PC-3 (cell line): ENCODE measurements at regions not wholly inside any gene's neighbourhood (a gene's known extent, or its start where the extent isn't known, plus 50 kb on each side); places are given as distances from the start of the nearest gene placed in this dataset.

Experiments
- ATAC-seq: fragments of 200-7000 bp; cut with Tn5 transposase; 2 replicates; pipeline ENCODE4 v1.9.1; 2020; ENCODE audit warnings: mild to moderate bottlenecking, moderate library complexity
- BruUV-seq: library from RNA; stranded (reverse); fragments of 400-500 nt; replicated peaks from 2 replicates; lab custom pipeline; 2021; lab: Mats Ljungman, UMichigan
- CTCF ChIA-PET: fragments of 300-600 bp; sonication (Branson Sonifier 250); formaldehyde crosslinking; loops from one replicate; lab custom pipeline; 2022; ENCODE audit warnings: antibody characterized with exemption; lab: Charles Lee
- POLR2A ChIA-PET: fragments of 300-600 bp; sonication (Branson Sonifier 250); formaldehyde crosslinking; loops from one replicate; lab custom pipeline; 2022; ENCODE audit warnings: antibody characterized with exemption; ENCODE audit not compliant: unreplicated experiment; lab: Charles Lee
- DNase-seq: peaks from one replicate; pipeline ENCODE4 v3.0.0-alpha.2; 2015
- H2AFZ ChIP-seq: fragments of 300-600 bp; sonication (generic); 2 replicates; pipeline ENCODE4 v1.6.0; 2016; ENCODE audit warnings: antibody characterized with exemption, low read length
- H3F3A ChIP-seq: fragments of 300-600 bp; sonication (generic); one replicate; pipeline ENCODE4 v1.6.0; 2017; ENCODE audit warnings: antibody characterized with exemption, low read length, control low read depth, mild to moderate bottlenecking; ENCODE audit not compliant: unreplicated experiment
- H3K27ac ChIP-seq: fragments of 300-600 bp; sonication (generic); 2 replicates; pipeline ENCODE4 v1.5.1; 2016; ENCODE audit warnings: mild to moderate bottlenecking, low read length
- H3K27me3 ChIP-seq: fragments of 300-600 bp; sonication (generic); 2 replicates; pipeline ENCODE4 v1.6.1; 2016; ENCODE audit warnings: low read length, mixed read lengths
- H3K36me3 ChIP-seq: fragments of 300-600 bp; sonication (generic); 2 replicates; pipeline ENCODE4 v1.6.1; 2016; ENCODE audit warnings: low read depth, mixed run types, low read length, mixed read lengths
- H3K4me1 ChIP-seq: fragments of 300-600 bp; sonication (generic); 2 replicates; pipeline ENCODE4 v1.5.1; 2016; ENCODE audit warnings: low read length; ENCODE audit not compliant: insufficient read depth
- H3K4me2 ChIP-seq: fragments of 300-600 bp; sonication (generic); 2 replicates; pipeline ENCODE4 v1.6.0; 2016; ENCODE audit warnings: low read length
- H3K4me3 ChIP-seq: fragments of 300-600 bp; sonication (generic); 2 replicates; pipeline ENCODE4 v1.5.1; 2016; ENCODE audit warnings: mild to moderate bottlenecking, low read length, mixed read lengths
- H3K79me2 ChIP-seq: fragments of 300-600 bp; sonication (generic); 2 replicates; pipeline ENCODE4 v1.6.1; 2017; ENCODE audit warnings: low read length, mixed read lengths
- H3K9ac ChIP-seq: fragments of 300-600 bp; sonication (generic); 2 replicates; pipeline ENCODE4 v1.6.0; 2016; ENCODE audit warnings: mild to moderate bottlenecking, low read length
- H3K9me2 ChIP-seq: fragments of 300-600 bp; sonication (generic); replicated peaks from 2 replicates; pipeline ENCODE4 v1.6.1; 2016; ENCODE audit warnings: mixed run types, low read length, mixed read lengths
- H3K9me3 ChIP-seq: fragments of 300-600 bp; sonication (generic); 2 replicates; pipeline ENCODE4 v1.6.1; 2016; ENCODE audit warnings: low read length, mixed read lengths
- H4K20me1 ChIP-seq: fragments of 300-600 bp; sonication (generic); 2 replicates; pipeline ENCODE4 v1.6.1; 2016; ENCODE audit warnings: low read length, mixed read lengths
- CTCF ChIP-seq: fragments of 300-600 bp; sonication (generic); conservative IDR thresholded peaks from 2 replicates; pipeline ENCODE4 v1.5.1; 2017; ENCODE audit warnings: antibody characterized with exemption, low read depth, mild to moderate bottlenecking, low read length
- EZH2 ChIP-seq: fragments of 300-600 bp; sonication (generic); IDR thresholded peaks from one replicate; pipeline ENCODE4 v1.6.1; 2017; ENCODE audit warnings: antibody characterized with exemption, mild to moderate bottlenecking, low read length; ENCODE audit not compliant: unreplicated experiment
- EZH2phosphoT487 ChIP-seq: fragments of 300-600 bp; sonication (generic); IDR thresholded peaks from 2 replicates; pipeline ENCODE4 v1.6.1; 2018; ENCODE audit warnings: mild to moderate bottlenecking, antibody characterized with exemption, low read length, borderline replicate concordance
- intact Hi-C: fragments of 100-400 bp; cut with micrococcal nuclease; formaldehyde crosslinking; loops from 2 replicates; pipeline ENCODE4 v1.9.0; 2023

GRCh38 chr3:20424086-20424485 is 238.1 kb upstream of the SGO1 start:
- TF ChIP-seq EZH2 (no peak), EZH2phosphoT487 (no peak), CTCF (no peak)

GRCh38 chr3:20422391-20422790 is 236.4 kb upstream of the SGO1 start:
- no peaks in the 10 kb centered on the region for H3K4me1 ChIP-seq
- no peak for TF ChIP-seq EZH2
- no peak for TF ChIP-seq CTCF
- TF ChIP-seq EZH2phosphoT487: no peak
- intact Hi-C loops: no loop called here
- no peak overlapping the region for H3K4me3 ChIP-seq
- no peak overlapping the region for H3K9ac ChIP-seq
- H4K20me1 ChIP-seq: no peaks in the 10 kb centered on the region
- BruUV-seq: no TSS peak
- no peaks in the 10 kb centered on the region for H3K9me2 ChIP-seq
- H3F3A ChIP-seq: no peaks in the 10 kb centered on the region
- no peak overlapping the region for H2AFZ ChIP-seq
- DNase-seq: no peak
- ChIA-PET POLR2A (no interaction called here), CTCF (no interaction called here)
- H3K4me2 ChIP-seq: no peak overlapping the region
- H3K79me2 ChIP-seq: no peaks in the 10 kb centered on the region
- H3K9me3 ChIP-seq: no peaks in the 10 kb centered on the region
- no peak for ATAC-seq
- peaks cover 5% of the 10 kb centered on the region; the same call in 1 of the 2 replicates for H3K27me3 ChIP-seq
- H3K27ac ChIP-seq: no peak overlapping the region
- no peaks in the 10 kb centered on the region for H3K36me3 ChIP-seq

More at GRCh38 chr3:20424086-20424485, 238.1 kb upstream of the SGO1 start:
- no peaks in the 10 kb centered on the region for H3K4me1 ChIP-seq
- H3K27me3 ChIP-seq: peaks cover 5% of the 10 kb centered on the region; the same call in 1 of the 2 replicates
- no peaks in the 10 kb centered on the region for H4K20me1 ChIP-seq
- no peak overlapping the region for H3K27ac ChIP-seq
- BruUV-seq: no TSS peak
- no peaks in the 10 kb centered on the region for H3K9me3 ChIP-seq
- no peak overlapping the region for H2AFZ ChIP-seq
- no peak overlapping the region for H3K4me2 ChIP-seq
- ATAC-seq (no peak), DNase-seq (no peak)
- H3K36me3 ChIP-seq: no peaks in the 10 kb centered on the region
- no peak overlapping the region for H3K4me3 ChIP-seq
- H3K9ac ChIP-seq: no peak overlapping the region
- H3K9me2 ChIP-seq: no peaks in the 10 kb centered on the region
- intact Hi-C loops: no loop called here
- CTCF ChIA-PET: no interaction called here
- no peaks in the 10 kb centered on the region for H3K79me2 ChIP-seq
- POLR2A ChIA-PET: no interaction called here
- H3F3A ChIP-seq: no peaks in the 10 kb centered on the region

GRCh38 chr3:20417388-20418108 is 231.5 kb upstream of the SGO1 start:
- H3K36me3 ChIP-seq: no peaks in the 10 kb centered on the region
- H3K9me2 ChIP-seq: no peaks in the 10 kb centered on the region
- ChIA-PET POLR2A (no interaction called here), CTCF (no interaction called here)
- intact Hi-C loops: no loop called here
- no peak for TF ChIP-seq EZH2phosphoT487
- no peak for TF ChIP-seq CTCF
- peaks cover 5% of the 10 kb centered on the region; the same call in 1 of the 2 replicates for H3K27me3 ChIP-seq
- H4K20me1 ChIP-seq: no peaks in the 10 kb centered on the region
- BruUV-seq: no TSS peak
- no peak overlapping the region for H3K27ac ChIP-seq
- DNase-seq (no peak), ATAC-seq (no peak)
- H2AFZ ChIP-seq: no peak overlapping the region
- no peaks in the 10 kb centered on the region for H3K4me1 ChIP-seq
- no peak overlapping the region for H3K4me2 ChIP-seq
- no peak overlapping the region for H3K9ac ChIP-seq
- H3K9me3 ChIP-seq: no peaks in the 10 kb centered on the region
- no peaks in the 10 kb centered on the region for H3F3A ChIP-seq
- no peak overlapping the region for H3K4me3 ChIP-seq
- no peaks in the 10 kb centered on the region for H3K79me2 ChIP-seq
